K562 (cell line): ENCODE measurements at regions not wholly inside any gene's neighbourhood (a gene's known extent, or its start where the extent isn't known, plus 50 kb on each side); places are given as distances from the start of the nearest gene placed in this dataset.

Experiments
- ATF3 ChIP-seq, 2 experiments: fragments of 450-650 bp in 1 of 2; sonication (generic) in 1 of 2; formaldehyde crosslinking in 1 of 2; IDR thresholded peaks in 1 of 2; conservative IDR thresholded peaks in 1 of 2; 2 replicates each; pipeline versions ENCODE4 v1.6.1 to v1.8.1; 2016 to 2023; ENCODE audit warnings: mild to moderate bottlenecking in 2 of 2, moderate library complexity in 2 of 2, inconsistent platforms in 1 of 2, missing genetic modification reagents in 1 of 2
- CBX2 ChIP-seq: fragments of 200-600 bp; sonication (generic); IDR thresholded peaks from one replicate; pipeline ENCODE4 v1.6.1; 2012; ENCODE audit warnings: mild to moderate bottlenecking, low read length, inconsistent platforms; ENCODE audit not compliant: insufficient read depth, poor library complexity, severe bottlenecking
- CTBP1 ChIP-seq: fragments of 450-650 bp; IDR thresholded peaks from 2 replicates; pipeline ENCODE4 v1.6.1; 2016; ENCODE audit warnings: borderline replicate concordance
- CTCF ChIP-seq, 3 experiments: IDR thresholded peaks in 2 of 3; conservative IDR thresholded peaks in 1 of 3; 2 replicates each; pipeline ENCODE4 v1.5.1; 2011 to 2012; ENCODE audit warnings: low read length in 3 of 3, mild to moderate bottlenecking in 3 of 3, control low read depth in 2 of 3, improper control_type of control experiment in 1 of 3, inconsistent platforms in 1 of 3, low read depth in 1 of 3, mixed read lengths in 1 of 3, moderate library complexity in 1 of 3; ENCODE audit not compliant: insufficient read depth in 2 of 3
- E2F4 ChIP-seq: sonication (generic); formaldehyde crosslinking; IDR thresholded peaks from 2 replicates; pipeline ENCODE4 v1.8.0; 2022; ENCODE audit warnings: mild to moderate bottlenecking, low read depth, missing genetic modification reagents
- ELK1 ChIP-seq: sonication (generic); formaldehyde crosslinking; IDR thresholded peaks from 2 replicates; pipeline ENCODE4 v1.8.1; 2022; ENCODE audit warnings: missing genetic modification reagents
- FOXM1 ChIP-seq, 2 experiments: fragments of 450-650 bp in 1 of 2; sonication (generic) in 1 of 2; formaldehyde crosslinking in 1 of 2; IDR thresholded peaks; 2 replicates each; pipeline versions ENCODE4 v1.6.1 to v1.9.0; 2017 to 2022; ENCODE audit warnings: low read depth in 2 of 2, mild to moderate bottlenecking in 2 of 2, missing genetic modification reagents in 1 of 2, moderate library complexity in 1 of 2
- HDGF ChIP-seq: fragments of 450-650 bp; IDR thresholded peaks from 2 replicates; pipeline ENCODE4 v1.6.1; 2016
- JUN ChIP-seq, 2 experiments: sonication (generic) in 1 of 2; formaldehyde crosslinking in 1 of 2; IDR thresholded peaks; 2 replicates each; pipeline versions ENCODE4 v1.6.1 to v1.8.0; 2012 to 2022; ENCODE audit warnings: borderline replicate concordance in 2 of 2, mild to moderate bottlenecking in 2 of 2, improper control_type of control experiment in 1 of 2, low read depth in 1 of 2, low read length in 1 of 2, missing genetic modification reagents in 1 of 2
- JUND ChIP-seq, 2 experiments: IDR thresholded peaks; 2 replicates in 1 of 2; 3 replicates in 1 of 2; pipeline ENCODE4 v1.6.1; 2011; ENCODE audit warnings: borderline replicate concordance in 2 of 2, low read depth in 2 of 2, low read length in 2 of 2, improper control_type of control experiment in 1 of 2, missing biosample characterization in 1 of 2, missing genetic modification characterization in 1 of 2, missing genetic modification reagents in 1 of 2
- KAT7 ChIP-seq: sonication (generic); formaldehyde crosslinking; IDR thresholded peaks from 2 replicates; pipeline ENCODE4 v1.8.0; 2022; ENCODE audit warnings: missing genetic modification reagents, mild to moderate bottlenecking, borderline replicate concordance
- KLF10 ChIP-seq: fragments of 250-450 bp; sonication (Bioruptor Pico); IDR thresholded peaks from 2 replicates; pipeline ENCODE4 v1.6.1; 2021; ENCODE audit warnings: matching md5 sums
- SOX6 ChIP-seq: fragments of 450-650 bp; IDR thresholded peaks from 2 replicates; pipeline ENCODE4 v1.6.1; 2014; ENCODE audit warnings: mild to moderate bottlenecking
- ZNF174 ChIP-seq: fragments of 250-450 bp; sonication (Bioruptor Pico); IDR thresholded peaks from 2 replicates; pipeline ENCODE4 v1.4.0; 2020; ENCODE audit warnings: mild to moderate bottlenecking

- TF ChIP-seq CBX2 (no peak), CTCF (IDR thresholded peaks at IDR 0.05 in 2 of 3, conservative IDR thresholded peaks at IDR 0.05 in 1 of 3; ENCODE audit: insufficient read depth in 2 of 3, low read depth in 1 of 3, low read length in 3 of 3) (no peak), HDGF (no peak), ELK1 (CRISPR knock-in tag) (no peak), KLF10 (CRISPR knock-in tag) (no peak), ZNF174 (CRISPR knock-in tag) (no peak), CTBP1 (no peak), KAT7 (no peak), SOX6 (no peak), FOXM1 (IDR thresholded peaks at IDR 0.05; ENCODE audit: low read depth) (no peak), FOXM1 (CRISPR knock-in tag; IDR thresholded peaks at IDR 0.05; ENCODE audit: low read depth) (no peak), ATF3 (IDR thresholded peaks at IDR 0.05) (no peak), ATF3 (CRISPR knock-in tag; conservative IDR thresholded peaks at IDR 0.05) (no peak), JUND (IDR thresholded peaks at IDR 0.05; ENCODE audit: borderline replicate concordance, low read depth, low read length) (no peak), JUND (tag; IDR thresholded peaks at IDR 0.05; ENCODE audit: borderline replicate concordance, low read depth, low read length) (no peak), JUN (IDR thresholded peaks at IDR 0.05; ENCODE audit: borderline replicate concordance, low read depth, low read length) (no peak), JUN (CRISPR knock-in tag; IDR thresholded peaks at IDR 0.05; ENCODE audit: borderline replicate concordance) (no peak), E2F4 (CRISPR knock-in tag) (no peak)
Observed at GRCh38 chr2:21585881-21586280, 462.1 kb downstream of the TDRD15 start.
